PC-9 (cell line): ENCODE measurements at regions not wholly inside any gene's neighbourhood (a gene's known extent, or its start where the extent isn't known, plus 50 kb on each side); places are given as distances from the start of the nearest gene placed in this dataset.

Source experiments
- BruUV-seq: library from RNA; stranded (reverse); fragments of 400-500 nt; replicated peaks from 2 replicates; lab custom pipeline; 2021; lab: Mats Ljungman, UMichigan
- CTCF ChIA-PET: fragments of 300-600 bp; sonication (Branson Sonifier 250); formaldehyde crosslinking; loops from one replicate; lab custom pipeline; 2022; ENCODE audit warnings: antibody characterized with exemption; lab: Charles Lee
- POLR2A ChIA-PET: fragments of 300-600 bp; sonication (Branson Sonifier 250); formaldehyde crosslinking; loops from one replicate; lab custom pipeline; 2022; ENCODE audit warnings: antibody characterized with exemption; ENCODE audit not compliant: unreplicated experiment; lab: Charles Lee
- DNase-seq, 2 experiments: peaks; one replicate each; pipeline versions ENCODE4 v3.0.0 to v3.0.0-alpha.2; 2015 to 2022; ENCODE audit warnings: mixed read lengths in 1 of 2
- H2AFZ ChIP-seq: fragments of 200-600 bp; sonication (generic); 2 replicates; pipeline ENCODE4 v1.8.1; 2017; ENCODE audit warnings: antibody characterized with exemption
- H3F3A ChIP-seq: fragments of 200-600 bp; sonication (generic); 2 replicates; pipeline ENCODE4 v1.8.1; 2017; ENCODE audit warnings: antibody characterized with exemption, mild to moderate bottlenecking, low read depth; ENCODE audit not compliant: insufficient read depth
- H3K27ac ChIP-seq: fragments of 200-600 bp; sonication (generic); 2 replicates; pipeline ENCODE4 v1.6.1; 2016; ENCODE audit warnings: mixed run types
- H3K27me3 ChIP-seq: fragments of 200-600 bp; sonication (generic); 2 replicates; pipeline ENCODE4 v1.6.1; 2016; ENCODE audit warnings: low read depth, mixed run types; ENCODE audit not compliant: insufficient read depth
- H3K36me3 ChIP-seq: fragments of 200-600 bp; sonication (generic); 2 replicates; pipeline ENCODE4 v1.6.1; 2016; ENCODE audit warnings: low read depth, mixed run types
- H3K4me1 ChIP-seq: fragments of 200-600 bp; sonication (generic); replicated peaks from 2 replicates; pipeline ENCODE4 v1.6.1; 2016; ENCODE audit warnings: mixed run types; ENCODE audit not compliant: insufficient read depth
- H3K4me2 ChIP-seq: fragments of 200-600 bp; sonication (generic); 2 replicates; pipeline ENCODE4 v1.6.1; 2017; ENCODE audit warnings: mixed run types
- H3K4me3 ChIP-seq: fragments of 200-600 bp; sonication (generic); 2 replicates; pipeline ENCODE4 v1.6.1; 2016; ENCODE audit warnings: mixed run types
- H3K79me2 ChIP-seq: fragments of 200-600 bp; sonication (generic); 2 replicates; pipeline ENCODE4 v1.6.1; 2017; ENCODE audit warnings: low read depth, mixed run types
- H3K9me2 ChIP-seq: fragments of 200-600 bp; sonication (generic); 2 replicates; pipeline ENCODE4 v1.8.1; 2017; ENCODE audit warnings: mild to moderate bottlenecking; ENCODE audit not compliant: insufficient read depth
- H3K9me3 ChIP-seq: fragments of 200-600 bp; sonication (generic); 2 replicates; pipeline ENCODE4 v1.8.1; 2016; ENCODE audit warnings: low read depth; ENCODE audit not compliant: insufficient read depth
- H4K20me1 ChIP-seq: fragments of 200-600 bp; sonication (generic); 2 replicates; pipeline ENCODE4 v1.8.1; 2017; ENCODE audit not compliant: insufficient read depth
- EZH2 ChIP-seq: fragments of 200-600 bp; sonication (generic); IDR thresholded peaks from 2 replicates; pipeline ENCODE4 v1.8.0; 2017; ENCODE audit warnings: antibody characterized with exemption, low read depth
- intact Hi-C: fragments of 100-400 bp; cut with micrococcal nuclease; formaldehyde crosslinking; loops from one replicate; pipeline ENCODE4 v1.10.0; 2022; ENCODE audit not compliant: unreplicated experiment
- TF ChIP-seq, protein P1 (sequence below): fragments of 200-600 bp; sonication (generic); conservative IDR thresholded peaks from 2 replicates; pipeline ENCODE4 v1.6.1; 2017; ENCODE audit warnings: mixed run types, antibody characterized with exemption, mild to moderate bottlenecking, moderate library complexity

DNA sequence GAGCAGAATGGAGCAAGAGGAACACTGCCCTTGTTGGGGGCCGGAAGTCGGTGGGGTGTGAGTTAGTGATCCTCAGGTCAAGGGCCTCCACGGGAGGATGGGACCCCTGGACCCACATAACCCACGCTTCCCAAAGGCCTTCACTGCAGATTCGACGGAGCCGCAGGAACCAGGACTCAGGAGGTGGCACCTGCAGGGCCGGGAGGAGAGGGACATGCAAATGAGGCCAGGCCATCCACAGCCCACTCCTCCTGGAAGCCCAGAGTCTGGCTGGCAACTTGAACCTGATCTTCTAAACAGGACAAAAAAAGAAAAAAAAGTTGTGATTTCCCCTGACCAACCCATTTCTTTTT, 299.9 kb downstream of the SOX9 start:
- Histone ChIP-seq H4K20me1 (no peaks in the 10 kb centered on the region), H3K9me3 (peaks cover 19% of the 10 kb centered on the region), H3K27ac (peak overlapping the region; percentile 98), H3K4me2 (peak overlapping the region; percentile 90), H3K4me3 (peak overlapping the region; percentile 17; the same call in 1 of the 2 replicates), H3K9me2 (no peaks in the 10 kb centered on the region), H3K36me3 (peaks cover 34% of the 10 kb centered on the region), H3F3A (peaks cover 49% of the 10 kb centered on the region), H2AFZ (no peak overlapping the region), H3K79me2 (peaks cover 85% of the 10 kb centered on the region), H3K27me3 (no peaks in the 10 kb centered on the region), H3K4me1 (peaks cover 71% of the 10 kb centered on the region)
- POLR2A ChIA-PET: interaction anchor here (0.7 to 0.8 kb wide), 2 partner anchors 13 to 268 kb away, joined by 3 to 10 read pairs; no protein-coding TSS in a partner anchor
- no peak for DNase-seq
- CTCF ChIA-PET: interaction anchor here (1.2 kb wide), 1 partner anchor 948 kb away, joined by 3 read pairs; no protein-coding TSS in a partner anchor
- TF ChIP-seq, protein P1, sequence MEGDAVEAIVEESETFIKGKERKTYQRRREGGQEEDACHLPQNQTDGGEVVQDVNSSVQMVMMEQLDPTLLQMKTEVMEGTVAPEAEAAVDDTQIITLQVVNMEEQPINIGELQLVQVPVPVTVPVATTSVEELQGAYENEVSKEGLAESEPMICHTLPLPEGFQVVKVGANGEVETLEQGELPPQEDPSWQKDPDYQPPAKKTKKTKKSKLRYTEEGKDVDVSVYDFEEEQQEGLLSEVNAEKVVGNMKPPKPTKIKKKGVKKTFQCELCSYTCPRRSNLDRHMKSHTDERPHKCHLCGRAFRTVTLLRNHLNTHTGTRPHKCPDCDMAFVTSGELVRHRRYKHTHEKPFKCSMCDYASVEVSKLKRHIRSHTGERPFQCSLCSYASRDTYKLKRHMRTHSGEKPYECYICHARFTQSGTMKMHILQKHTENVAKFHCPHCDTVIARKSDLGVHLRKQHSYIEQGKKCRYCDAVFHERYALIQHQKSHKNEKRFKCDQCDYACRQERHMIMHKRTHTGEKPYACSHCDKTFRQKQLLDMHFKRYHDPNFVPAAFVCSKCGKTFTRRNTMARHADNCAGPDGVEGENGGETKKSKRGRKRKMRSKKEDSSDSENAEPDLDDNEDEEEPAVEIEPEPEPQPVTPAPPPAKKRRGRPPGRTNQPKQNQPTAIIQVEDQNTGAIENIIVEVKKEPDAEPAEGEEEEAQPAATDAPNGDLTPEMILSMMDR: no peak
- no peak for TF ChIP-seq EZH2
- intact Hi-C loops: loop anchor here (1.0 to 5.0 kb wide), 8 partner anchors 9 to 296 kb away; no protein-coding TSS in a partner anchor
- no TSS peak for BruUV-seq

DNA sequence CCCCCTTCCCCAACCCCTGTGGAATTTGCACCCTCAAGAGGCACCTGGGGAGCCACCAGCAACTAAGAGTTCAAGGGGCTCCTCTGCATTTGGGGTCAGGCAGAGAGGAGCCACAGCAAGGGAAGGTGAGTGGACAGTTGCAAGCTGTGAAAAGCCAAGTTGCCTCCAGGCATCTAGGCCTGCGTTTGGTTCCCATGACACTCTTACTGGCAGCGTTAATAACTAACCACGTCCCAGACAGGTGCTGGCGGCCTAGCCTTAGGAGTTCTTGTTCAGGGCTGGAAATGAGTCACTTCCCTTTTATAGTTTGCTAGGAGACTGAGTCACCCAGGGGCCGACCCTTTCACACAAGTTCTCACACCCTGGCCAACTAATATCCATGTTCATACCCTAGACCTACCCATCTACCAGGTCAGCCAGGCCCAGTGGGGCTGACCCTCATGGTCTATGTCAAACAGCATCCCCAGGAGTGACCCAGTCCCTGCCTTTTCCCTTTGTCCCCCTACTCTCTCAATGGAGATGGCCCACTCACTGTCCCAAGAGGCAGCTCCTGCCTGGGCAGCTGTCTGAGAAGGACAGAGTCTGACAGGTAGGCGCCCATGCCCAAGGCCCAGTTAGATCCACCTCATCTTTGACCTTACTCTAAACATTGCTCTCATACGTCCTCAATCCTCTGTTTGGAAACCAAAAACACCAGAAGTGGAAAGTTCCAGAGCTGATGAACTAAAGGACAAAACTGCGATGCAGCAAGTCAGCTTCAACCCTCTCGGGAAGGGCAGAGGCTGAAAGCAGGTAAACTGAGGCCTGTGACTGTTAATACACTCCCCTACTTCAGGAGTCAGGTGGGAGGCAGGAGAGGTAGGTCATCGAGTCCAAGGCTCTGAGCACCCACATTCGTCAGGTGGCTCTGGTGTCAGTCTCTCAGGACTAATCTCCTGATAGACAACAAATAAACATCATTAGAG, 300.6 kb downstream of the SOX9 start:
- Histone ChIP-seq H3K79me2 (peaks cover 87% of the 10 kb centered on the region), H3K4me1 (peaks cover 66% of the 10 kb centered on the region), H3K9me3 (peaks cover 19% of the 10 kb centered on the region), H3K4me2 (peak overlapping the region; percentile 90), H3K27me3 (no peaks in the 10 kb centered on the region), H3K9me2 (no peaks in the 10 kb centered on the region), H2AFZ (no peak overlapping the region), H3K4me3 (peak overlapping the region; percentile 56; the same call in 1 of the 2 replicates), H3K27ac (peak overlapping the region; percentile 98), H3K36me3 (peaks cover 34% of the 10 kb centered on the region), H4K20me1 (no peaks in the 10 kb centered on the region), H3F3A (peaks cover 49% of the 10 kb centered on the region)
- TF ChIP-seq EZH2: no peak
- TF ChIP-seq, protein P1: no peak
- CTCF ChIA-PET: interaction anchor here (0.8 to 1.2 kb wide), 2 partner anchors 44 to 949 kb away, joined by 3 read pairs; no protein-coding TSS in a partner anchor
- DNase-seq: peak; percentile 90 to 99
- intact Hi-C loops: loop anchor here (1.0 to 5.0 kb wide), 10 partner anchors 10 to 997 kb away; no protein-coding TSS in a partner anchor
- BruUV-seq: TSS peak; percentile 85
- POLR2A ChIA-PET: interaction anchor here (0.6 to 0.8 kb wide), 4 partner anchors 14 to 268 kb away, joined by 3 to 10 read pairs (median 6); no protein-coding TSS in a partner anchor

DNA sequence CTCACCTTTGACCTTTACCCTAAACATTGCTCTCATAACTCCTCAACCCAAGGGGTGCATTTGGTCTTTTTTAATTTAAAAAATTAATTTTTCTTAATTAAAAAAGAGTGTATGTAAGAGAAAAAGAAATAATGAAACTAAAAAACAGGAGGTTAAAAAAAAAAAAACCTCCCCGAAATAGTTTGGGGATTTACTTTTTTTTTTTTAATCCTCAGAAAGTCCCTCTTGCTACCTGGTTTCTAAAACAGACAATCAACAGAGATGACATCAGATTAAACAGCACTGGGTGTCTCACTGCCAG, 301.3 kb downstream of the SOX9 start:
- H3K79me2 ChIP-seq: peaks cover 87% of the 10 kb centered on the region
- H2AFZ ChIP-seq: no peak overlapping the region
- H3F3A ChIP-seq: peaks cover 49% of the 10 kb centered on the region
- peak overlapping the region; percentile 98 for H3K27ac ChIP-seq
- peak overlapping the region; percentile 56 for H3K4me3 ChIP-seq
- no peak for DNase-seq
- no peaks in the 10 kb centered on the region for H3K27me3 ChIP-seq
- peaks cover 28% of the 10 kb centered on the region for H3K36me3 ChIP-seq
- peaks cover 58% of the 10 kb centered on the region for H3K4me1 ChIP-seq
- CTCF ChIA-PET: interaction anchor here (1.0 kb wide), 1 partner anchor 43 kb away, joined by 3 read pairs; no protein-coding TSS in a partner anchor
- H4K20me1 ChIP-seq: no peaks in the 10 kb centered on the region
- H3K9me3 ChIP-seq: peaks cover 15% of the 10 kb centered on the region
- TF ChIP-seq, protein P1: no peak
- TF ChIP-seq EZH2: no peak
- intact Hi-C loops: loop anchor here (1.0 to 5.0 kb wide), 3 partner anchors 83 to 998 kb away; no protein-coding TSS in a partner anchor
- H3K4me2 ChIP-seq: peak overlapping the region; percentile 90
- no TSS peak for BruUV-seq
- no peaks in the 10 kb centered on the region for H3K9me2 ChIP-seq
- POLR2A ChIA-PET: interaction anchor here (0.5 to 1.3 kb wide), 6 partner anchors 11 to 1655 kb away, joined by 3 to 15 read pairs (median 6); no protein-coding TSS in a partner anchor
